ENCODE measurements at regions not wholly inside any gene's neighbourhood (a gene's known extent, or its start where the extent isn't known, plus 50 kb on each side); places are given as distances from the start of the nearest gene placed in this dataset.

DNA sequence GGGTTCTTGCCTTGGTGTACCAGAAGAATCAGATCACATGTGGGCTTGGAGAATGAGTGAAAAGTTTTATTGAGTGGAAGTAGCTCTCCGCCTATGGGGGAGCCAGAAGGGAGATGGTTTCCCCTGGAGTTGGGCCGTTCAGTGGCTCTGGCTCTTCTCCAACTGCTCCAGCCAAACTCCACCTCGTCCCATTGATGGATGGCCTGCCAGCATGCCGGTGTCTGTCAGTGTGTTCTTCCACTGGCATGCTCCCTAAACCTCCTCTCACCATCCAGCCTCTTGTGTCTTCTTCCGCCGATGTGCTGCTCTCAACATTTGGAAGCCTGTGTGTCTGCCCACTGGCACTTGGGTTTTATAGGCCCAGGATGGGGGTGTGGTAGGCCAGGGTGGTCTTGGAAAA is 119.4 kb downstream of the MAP3K21 start:
- TF ChIP-seq, protein P1, sequence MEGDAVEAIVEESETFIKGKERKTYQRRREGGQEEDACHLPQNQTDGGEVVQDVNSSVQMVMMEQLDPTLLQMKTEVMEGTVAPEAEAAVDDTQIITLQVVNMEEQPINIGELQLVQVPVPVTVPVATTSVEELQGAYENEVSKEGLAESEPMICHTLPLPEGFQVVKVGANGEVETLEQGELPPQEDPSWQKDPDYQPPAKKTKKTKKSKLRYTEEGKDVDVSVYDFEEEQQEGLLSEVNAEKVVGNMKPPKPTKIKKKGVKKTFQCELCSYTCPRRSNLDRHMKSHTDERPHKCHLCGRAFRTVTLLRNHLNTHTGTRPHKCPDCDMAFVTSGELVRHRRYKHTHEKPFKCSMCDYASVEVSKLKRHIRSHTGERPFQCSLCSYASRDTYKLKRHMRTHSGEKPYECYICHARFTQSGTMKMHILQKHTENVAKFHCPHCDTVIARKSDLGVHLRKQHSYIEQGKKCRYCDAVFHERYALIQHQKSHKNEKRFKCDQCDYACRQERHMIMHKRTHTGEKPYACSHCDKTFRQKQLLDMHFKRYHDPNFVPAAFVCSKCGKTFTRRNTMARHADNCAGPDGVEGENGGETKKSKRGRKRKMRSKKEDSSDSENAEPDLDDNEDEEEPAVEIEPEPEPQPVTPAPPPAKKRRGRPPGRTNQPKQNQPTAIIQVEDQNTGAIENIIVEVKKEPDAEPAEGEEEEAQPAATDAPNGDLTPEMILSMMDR (conservative IDR thresholded peaks at IDR 0.05; ENCODE audit: low read length), result no peak
- DNase-seq (ENCODE audit: low read depth), result no peak
- no peak overlapping the region for H3K4me3 ChIP-seq (ENCODE audit: low read length)

DNA sequence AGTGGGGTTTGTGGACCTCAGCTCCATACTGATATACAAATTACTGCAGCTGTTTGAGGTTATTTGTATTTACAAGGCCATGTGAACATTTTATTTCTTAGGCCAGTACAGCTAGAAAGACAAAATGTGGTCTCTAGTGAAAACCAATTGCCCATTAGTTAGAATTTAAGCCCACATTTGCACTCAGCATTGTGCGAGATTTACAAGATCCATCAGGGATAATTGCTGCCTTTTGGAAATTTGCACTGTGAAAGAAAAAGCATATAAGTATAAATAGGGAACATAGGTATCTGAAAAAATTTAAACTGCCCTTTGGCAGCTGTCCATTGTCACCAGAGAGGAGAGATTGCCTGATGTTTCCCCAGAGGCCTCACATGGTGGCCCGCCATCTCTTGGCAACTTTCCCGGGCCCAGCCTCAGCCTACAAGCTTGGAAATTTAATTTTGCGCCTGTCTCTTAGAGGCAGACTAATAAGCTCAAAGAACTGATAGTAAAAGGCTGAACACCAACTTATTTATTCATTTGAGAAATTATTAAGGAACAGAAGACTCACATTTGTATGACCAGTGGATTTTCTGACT is 120.7 kb downstream of the MAP3K21 start:
- TF ChIP-seq, protein P1 (conservative IDR thresholded peaks at IDR 0.05; ENCODE audit: low read length), result no peak
- DNase-seq (ENCODE audit: low read depth), result no peak
- H3K4me3 ChIP-seq (ENCODE audit: low read length), result no peak overlapping the region

DNA sequence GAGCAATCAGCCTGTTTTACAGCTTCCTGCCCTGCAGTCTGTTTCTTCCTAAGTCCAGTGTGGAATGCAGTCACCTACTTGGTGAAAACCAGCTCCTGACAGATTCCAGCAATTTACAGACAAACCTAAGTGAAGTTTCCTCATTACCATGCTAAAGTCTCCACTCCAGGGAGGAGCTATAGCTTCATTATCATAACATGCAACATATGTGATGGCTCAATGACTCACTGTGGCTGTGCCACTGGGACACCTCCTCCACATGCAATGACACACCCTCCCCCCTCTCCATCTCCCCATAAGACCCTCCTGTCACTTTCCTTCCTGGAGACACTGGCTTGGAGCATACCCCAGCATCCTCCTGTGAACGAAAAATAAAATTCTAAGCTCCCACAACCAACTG is 125.2 kb downstream of the MAP3K21 start:
- TF ChIP-seq, protein P1 (conservative IDR thresholded peaks at IDR 0.05; ENCODE audit: low read length), result no peak
- DNase-seq (ENCODE audit: low read depth), result no peak
- no peak overlapping the region for H3K4me3 ChIP-seq (ENCODE audit: low read length)

DNA sequence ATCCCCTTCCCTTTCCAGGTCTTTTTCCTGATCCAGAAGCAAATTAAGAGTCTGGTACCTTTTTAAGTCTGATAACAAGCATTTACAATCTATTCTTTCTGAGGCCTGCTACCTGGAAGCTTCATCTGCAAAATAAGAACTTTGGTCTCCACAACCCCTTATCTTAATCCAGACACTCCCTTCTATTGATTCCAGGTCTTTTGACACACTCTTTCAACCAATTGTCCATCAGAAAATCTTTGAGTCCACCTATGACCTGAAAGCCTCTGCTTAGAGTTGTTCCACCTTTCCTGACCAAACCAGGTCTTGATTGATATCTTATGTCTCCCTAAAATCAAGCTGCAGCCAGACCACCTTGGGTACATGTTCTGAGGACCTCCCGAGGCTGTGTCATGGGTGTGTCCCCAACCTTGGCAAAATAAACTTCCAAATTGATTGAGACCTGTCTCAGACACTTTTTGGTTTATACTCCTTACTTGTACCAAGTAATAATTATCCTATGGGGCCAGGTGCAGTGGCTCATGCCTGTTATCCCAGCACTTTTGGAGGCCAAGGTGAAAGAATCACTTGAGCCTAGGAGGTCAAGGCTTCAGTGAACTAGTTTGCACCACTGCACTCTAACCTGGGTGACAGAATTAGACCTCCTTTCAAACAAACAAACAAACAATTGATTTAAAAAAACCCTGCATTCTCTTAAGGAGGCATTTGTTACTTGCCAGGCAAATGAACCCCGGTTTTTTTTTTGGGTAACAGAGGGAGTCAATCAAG is 126.1 kb downstream of the MAP3K21 start:
- TF ChIP-seq, protein P1 (conservative IDR thresholded peaks at IDR 0.05; ENCODE audit: low read length), result no peak
- DNase-seq (ENCODE audit: low read depth), result no peak
- H3K4me3 ChIP-seq (ENCODE audit: low read length), result no peak overlapping the region

DNA sequence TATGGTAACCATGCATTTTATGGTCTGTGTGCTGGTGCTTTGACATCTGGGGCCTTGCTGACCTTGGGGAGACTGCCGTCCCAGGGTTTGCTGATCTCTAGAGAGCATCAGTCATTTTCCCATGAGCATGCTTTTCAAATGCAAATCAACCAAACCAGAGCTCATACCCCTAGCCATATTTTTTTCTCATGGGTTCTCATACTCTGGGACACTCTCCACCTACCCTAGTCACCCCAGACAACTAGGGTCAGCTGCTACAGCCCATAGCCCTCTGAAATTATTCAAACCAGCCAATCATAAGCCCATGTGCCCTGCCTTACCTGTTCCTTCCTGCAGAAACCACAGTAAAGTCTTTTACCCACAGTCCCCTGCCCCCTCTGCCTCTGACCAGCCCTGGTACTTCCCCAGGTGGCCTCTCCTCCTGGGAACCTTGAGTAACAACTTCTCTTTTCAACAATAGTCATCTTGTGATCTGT is 132.0 kb downstream of the MAP3K21 start:
- no peak overlapping the region for H3K4me3 ChIP-seq (ENCODE audit: low read length)
- TF ChIP-seq, protein P1 (conservative IDR thresholded peaks at IDR 0.05; ENCODE audit: low read length), result no peak
- DNase-seq (ENCODE audit: low read depth), result no peak

DNA sequence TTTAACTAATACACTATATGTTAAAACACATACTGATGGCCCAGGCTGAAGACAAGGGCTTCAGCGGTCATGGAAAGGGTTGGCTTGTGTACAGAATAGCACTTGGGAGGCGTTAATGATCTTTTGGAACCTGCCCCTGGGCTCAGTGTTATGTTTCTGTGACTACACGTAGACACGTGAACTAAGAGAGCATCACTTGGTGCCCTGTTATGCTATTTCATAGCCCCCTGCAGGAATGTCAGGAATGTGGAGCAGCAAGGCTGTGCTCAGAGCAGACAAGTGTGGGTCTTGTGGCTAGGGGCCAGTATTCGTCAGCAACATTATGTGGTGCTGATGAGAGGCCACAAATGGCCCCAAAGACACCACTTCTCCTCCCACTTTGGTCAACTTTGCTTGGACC is 132.4 kb downstream of the MAP3K21 start:
- TF ChIP-seq, protein P1 (conservative IDR thresholded peaks at IDR 0.05; ENCODE audit: low read length), result no peak
- no peak for DNase-seq (ENCODE audit: low read depth)

DNA sequence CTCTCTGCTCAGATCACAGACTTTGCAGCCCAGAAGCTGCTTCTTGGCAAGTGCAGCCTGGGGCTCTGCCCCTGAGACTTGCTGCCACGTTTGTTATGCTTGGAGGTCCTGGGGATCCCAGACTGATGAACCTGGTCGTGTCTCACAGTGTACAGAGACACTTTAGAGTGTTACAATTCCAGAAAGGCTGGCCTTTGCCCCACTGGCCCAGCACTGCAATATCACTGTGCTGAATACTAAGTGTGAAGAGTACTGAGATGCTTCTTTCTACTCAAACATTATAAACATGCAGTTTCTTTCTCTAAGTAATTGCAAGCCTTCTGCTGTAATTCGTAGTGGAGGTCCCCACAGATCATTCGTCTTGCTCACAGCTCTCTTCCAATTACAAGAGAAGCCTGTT is 133.2 kb downstream of the MAP3K21 start:
- TF ChIP-seq, protein P1 (conservative IDR thresholded peaks at IDR 0.05; ENCODE audit: low read length), result no peak
- no peak overlapping the region for H3K4me3 ChIP-seq (ENCODE audit: low read length)
- no peak for DNase-seq (ENCODE audit: low read depth)

More for the DNA sequence above, 132.4 kb downstream of the MAP3K21 start:
- H3K4me3 ChIP-seq (ENCODE audit: low read length), result no peak overlapping the region
